NCI-H226 (cell line): ENCODE measurements at regions not wholly inside any gene's neighbourhood (a gene's known extent, or its start where the extent isn't known, plus 50 kb on each side); places are given as distances from the start of the nearest gene placed in this dataset.

Experiments
- DNase-seq: peaks from one replicate; pipeline ENCODE4 v3.0.0-alpha.2; 2015

GRCh38 chr21:27454234-27454633, 487.3 kb upstream of the ADAMTS5 start:
- no peak for DNase-seq

DNA sequence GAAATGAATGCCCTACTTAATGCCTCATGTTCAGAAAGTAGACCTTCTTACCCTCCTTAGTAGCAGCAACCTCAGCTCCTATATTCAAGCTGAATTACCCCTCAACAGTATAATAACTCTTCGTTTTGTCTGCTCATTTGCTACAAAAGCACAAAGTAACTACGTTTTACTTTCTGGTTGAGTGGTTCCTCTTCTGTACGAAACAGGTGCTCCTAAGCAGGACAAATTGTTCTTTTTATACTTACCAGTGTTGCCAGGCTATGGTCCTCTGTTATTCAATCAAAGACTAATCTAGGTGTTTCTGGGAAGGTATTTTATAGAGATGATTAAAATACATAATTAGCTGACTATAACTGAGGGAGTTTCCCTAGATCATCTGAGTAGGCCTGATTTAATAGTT, 484.2 kb upstream of the ADAMTS5 start:
- no peak for DNase-seq

- no peak for DNase-seq
Observed at GRCh38 chr21:27450216-27450615, 483.3 kb upstream of the ADAMTS5 start.

GRCh38 chr21:27448960-27449359, 482.1 kb upstream of the ADAMTS5 start:
- DNase-seq: no peak

DNA sequence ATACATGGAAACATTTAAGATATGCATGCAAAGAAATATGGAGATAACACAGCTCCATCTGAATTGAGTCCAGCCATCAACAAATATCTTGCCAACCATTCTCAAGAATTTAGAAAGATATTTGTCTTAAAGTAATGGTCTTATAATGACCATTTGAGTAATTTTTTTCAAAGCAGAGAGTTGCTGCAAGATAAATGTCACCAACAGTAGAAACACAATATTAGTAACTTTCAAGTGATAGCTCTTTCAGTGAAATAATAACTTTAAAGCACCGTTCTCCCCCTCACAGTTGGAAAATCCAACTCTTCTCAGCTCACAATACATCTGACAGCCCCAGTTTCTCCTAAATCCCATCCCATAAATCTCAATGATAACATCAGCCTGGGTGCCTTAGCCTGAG, 481.0 kb upstream of the ADAMTS5 start:
- DNase-seq: no peak

- DNase-seq: no peak
Observed at GRCh38 chr21:27429710-27430341, 462.9 kb upstream of the ADAMTS5 start.

- peak; percentile 6 for DNase-seq
Observed at GRCh38 chr21:27426196-27426595, 459.3 kb upstream of the ADAMTS5 start.

DNA sequence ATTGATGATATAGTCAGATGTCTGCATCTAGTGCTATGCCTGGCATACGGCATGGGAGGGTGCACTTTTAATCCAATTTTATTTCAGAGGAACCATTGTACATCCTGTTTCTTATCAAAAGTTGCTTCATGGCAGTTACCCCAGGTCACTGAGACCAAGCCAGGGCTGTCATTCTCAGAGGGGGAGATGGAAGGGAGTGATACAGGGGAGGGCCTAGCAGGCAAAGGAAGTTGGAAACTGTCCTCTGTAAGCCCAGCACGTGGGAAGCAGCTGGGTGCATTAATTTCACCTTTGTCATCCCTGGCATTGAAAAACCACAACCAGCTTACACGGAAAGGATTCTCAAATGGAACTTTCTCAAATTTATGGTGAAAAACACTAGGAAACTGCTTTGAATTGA, 458.7 kb upstream of the ADAMTS5 start:
- peak; percentile 93 for DNase-seq

GRCh38 chr21:27425172-27425571, 458.3 kb upstream of the ADAMTS5 start:
- peak; percentile 63 for DNase-seq

GRCh38 chr21:27424601-27425000, 457.7 kb upstream of the ADAMTS5 start:
- DNase-seq: peak; percentile 73

- peak; percentile 98 for DNase-seq
Observed at GRCh38 chr21:27423906-27424595, 457.2 kb upstream of the ADAMTS5 start.

DNA sequence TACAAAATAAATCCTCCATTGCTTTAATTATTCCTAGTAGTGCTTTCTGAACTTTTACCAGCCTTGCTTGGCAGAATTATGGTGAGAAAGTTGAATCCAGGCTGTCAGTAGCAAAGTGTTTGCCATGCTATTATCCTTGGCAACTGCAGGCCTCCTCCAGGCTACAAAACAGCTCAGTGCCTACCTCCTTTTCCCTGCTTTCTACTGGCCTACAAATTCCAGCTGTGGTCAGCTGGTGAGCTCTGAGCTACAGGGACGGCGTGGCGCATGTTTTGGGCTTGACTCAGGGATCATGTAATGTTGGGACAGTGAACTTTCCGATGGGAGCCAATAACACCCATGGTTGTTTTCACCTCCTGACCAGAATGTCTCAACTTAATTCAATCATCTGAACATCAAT, 456.1 kb upstream of the ADAMTS5 start:
- peak; percentile 96 for DNase-seq

GRCh38 chr21:27422435-27422834, 455.5 kb upstream of the ADAMTS5 start:
- no peak for DNase-seq

DNA sequence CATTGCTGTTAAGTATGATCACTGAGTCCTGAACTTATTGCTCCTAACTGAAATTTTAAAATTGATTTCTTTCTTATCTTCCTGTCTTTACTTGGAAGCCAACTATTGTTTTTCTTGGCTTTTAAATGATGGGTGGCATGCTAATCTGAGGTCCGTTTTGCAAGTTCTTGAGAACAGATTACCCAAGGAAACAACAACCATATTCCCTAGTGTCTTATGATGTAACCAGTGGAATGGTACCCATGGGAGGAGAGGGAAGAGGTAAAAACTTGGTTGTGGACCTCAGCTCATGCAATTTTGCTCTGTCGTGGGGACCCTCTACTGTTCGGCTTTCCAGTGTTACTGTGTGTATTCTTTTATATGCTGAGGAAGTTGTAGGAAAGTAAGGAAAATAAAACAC, 454.8 kb upstream of the ADAMTS5 start:
- DNase-seq: no peak

DNA sequence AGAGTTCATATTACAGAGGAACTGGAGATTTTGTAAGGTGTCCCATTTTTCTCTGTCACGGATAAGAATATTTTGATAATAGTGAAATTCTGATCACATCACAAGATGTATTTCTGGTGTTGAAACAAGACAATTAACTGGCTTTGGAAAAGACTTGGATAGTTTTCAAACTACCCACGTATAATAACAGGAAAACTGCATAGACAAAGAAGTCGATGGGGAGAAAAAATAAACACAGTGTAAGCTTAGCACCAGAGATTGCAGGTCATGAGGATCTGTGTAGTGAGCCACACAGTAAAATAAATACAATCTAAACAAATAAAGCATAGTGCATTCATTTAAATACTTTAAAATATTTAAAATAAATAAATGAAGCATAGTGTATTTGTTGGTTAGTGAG, 452.3 kb upstream of the ADAMTS5 start:
- DNase-seq: no peak

DNA sequence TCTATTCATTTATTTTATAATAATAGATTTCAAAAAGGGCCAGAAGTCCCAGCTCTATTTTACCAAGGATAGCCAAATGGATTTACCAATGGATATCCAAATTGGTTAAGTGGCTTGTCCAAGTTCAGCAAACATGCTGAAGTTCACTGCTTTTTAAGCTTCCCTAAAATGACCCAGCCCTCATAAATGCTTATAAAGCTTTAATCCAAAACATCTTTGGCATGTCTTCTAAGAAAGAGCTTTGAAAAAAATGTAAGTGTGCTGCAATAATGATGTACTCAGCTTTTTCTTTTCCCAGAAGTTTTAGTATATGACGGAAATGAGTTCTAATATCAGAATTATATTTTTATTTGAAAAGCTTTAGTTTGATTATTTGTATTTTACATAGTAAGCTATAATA, 451.5 kb upstream of the ADAMTS5 start:
- no peak for DNase-seq

DNA sequence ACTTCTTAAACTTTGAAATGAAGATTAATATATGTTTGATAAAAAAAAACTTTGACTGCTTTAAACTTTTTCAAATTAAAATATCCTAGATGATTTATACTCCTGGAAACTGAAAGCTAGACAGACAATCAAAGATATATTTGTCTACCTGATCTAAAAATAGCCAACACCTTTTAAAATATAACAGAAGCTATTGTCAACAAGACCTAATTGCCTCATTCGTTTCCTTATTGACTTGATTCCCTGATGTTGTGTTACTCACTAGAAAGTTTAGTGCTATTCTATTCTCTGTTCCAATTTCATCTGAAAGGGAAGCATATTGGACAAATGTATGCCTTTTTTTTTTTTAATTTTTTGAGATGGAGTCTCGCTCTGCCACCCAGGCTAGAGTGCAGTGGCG, 445.6 kb upstream of the ADAMTS5 start:
- DNase-seq: no peak

DNA sequence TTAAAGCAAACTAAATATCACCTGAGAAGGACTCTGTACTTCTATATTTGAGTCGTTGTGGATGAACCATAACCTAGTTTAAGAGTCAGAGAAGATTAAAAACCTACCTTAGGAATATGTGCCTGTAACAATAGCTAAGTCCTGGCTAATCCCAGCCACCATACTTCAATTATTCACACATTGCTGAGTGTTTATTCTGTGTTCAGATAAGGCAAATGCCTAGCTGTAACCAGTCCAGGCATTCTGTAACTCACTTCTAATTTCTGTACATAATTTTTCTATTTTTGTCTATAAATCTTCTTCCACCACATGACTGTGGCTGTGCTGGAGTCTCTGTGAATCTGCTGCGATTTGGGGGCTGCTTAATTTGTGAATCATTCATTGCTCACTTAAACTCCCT, 441.9 kb upstream of the ADAMTS5 start:
- no peak for DNase-seq

DNA sequence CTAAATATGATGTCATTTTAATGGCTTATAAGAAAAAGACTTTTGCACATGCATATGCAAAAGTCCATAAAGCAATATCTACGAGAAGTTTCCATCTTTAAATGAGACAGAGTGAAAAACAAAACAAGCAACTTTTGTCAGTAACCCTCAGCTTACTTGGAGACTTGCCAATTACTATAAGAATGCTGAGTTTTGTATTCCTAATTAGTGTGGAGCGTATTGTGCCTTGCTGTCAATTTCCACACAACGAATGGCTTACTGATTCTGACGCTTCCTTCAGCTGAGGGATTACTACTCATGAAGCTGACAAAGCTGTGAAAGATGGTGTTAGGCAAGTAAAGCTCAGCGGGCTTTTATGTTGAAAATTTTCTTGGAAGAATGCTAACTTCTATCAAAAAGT, 440.4 kb upstream of the ADAMTS5 start:
- DNase-seq: no peak

DNA sequence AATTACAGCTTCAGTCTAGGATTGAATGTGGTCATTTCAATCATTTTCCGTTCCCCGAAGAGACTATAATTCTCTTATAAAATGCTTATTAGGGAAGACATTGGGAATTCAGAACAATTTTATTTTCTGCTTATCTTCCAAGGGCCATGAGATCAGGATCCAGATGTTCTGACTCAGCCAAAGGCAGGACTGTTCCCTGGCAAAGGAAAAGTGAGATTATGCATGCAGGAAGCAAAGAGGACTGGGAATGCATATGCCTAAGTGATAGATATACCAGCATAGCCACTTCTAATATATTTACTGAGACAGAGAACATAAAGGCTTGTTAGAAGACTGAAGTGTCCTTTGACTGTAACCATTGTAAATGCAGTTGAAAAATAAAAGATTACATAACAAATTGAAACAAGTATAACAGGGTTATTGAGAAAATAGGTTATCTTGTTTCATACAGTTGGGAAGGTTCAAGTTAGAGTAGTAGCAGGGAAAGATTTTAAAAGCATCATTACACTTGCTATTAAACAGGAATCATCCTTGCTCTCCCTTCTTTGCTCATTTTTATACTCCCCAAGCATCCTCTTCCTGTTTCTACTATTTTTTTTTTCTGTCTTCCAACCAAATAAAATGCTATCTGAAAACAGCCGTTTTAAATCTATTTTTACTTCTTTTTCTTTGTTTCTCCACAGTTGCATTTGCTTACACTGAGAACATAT, 439.6 kb upstream of the ADAMTS5 start:
- DNase-seq: peak; percentile 47

DNA sequence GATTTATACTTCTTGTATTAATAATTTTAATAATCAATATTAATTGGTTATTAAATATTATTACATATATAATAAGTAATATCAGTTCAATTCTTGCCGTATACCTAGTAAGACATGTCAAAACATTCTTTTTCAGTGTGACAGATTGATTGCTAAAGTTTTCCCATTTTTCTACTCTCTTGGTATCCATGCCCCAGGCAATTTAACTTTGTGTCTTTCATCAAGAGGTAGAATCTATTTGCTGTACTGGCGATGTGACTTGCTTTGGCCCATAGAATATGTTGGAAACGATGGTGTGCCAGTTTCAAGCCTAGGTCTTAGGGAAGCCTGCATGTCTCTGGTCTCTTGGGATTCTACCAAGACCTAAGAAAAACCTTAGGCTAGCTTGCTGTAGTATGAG, 436.1 kb upstream of the ADAMTS5 start:
- no peak for DNase-seq

- no peak for DNase-seq
Observed at GRCh38 chr21:27400045-27400444, 433.2 kb upstream of the ADAMTS5 start.

- no peak for DNase-seq
Observed at GRCh38 chr21:27397578-27397977, 430.7 kb upstream of the ADAMTS5 start.

DNA sequence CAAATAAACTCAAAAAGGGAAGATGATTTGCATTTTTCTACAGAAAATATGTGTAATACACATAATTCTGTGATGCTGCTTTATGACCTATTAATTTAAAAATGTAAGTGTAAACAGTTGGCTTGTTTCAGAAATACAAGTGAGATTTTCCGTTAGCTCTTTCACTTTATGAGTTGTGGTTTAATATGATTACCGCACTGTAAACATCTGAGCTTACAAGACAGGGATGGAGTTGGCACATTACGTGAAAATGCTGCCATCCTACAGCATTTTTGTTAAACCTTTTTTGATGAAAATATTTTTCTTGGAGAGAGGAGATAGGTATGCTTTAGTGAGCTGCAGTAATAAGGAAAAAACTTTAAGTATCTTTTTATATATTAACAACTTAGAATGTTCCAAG, 426.8 kb upstream of the ADAMTS5 start:
- DNase-seq: no peak
